Astrocyte (in vitro differentiated cells and primary cell): ENCODE measurements at regions not wholly inside any gene's neighbourhood (a gene's known extent, or its start where the extent isn't known, plus 50 kb on each side); places are given as distances from the start of the nearest gene placed in this dataset.
"Not testable (repeated sequence)": the region's sequence is repeated elsewhere in the genome, so short reads cannot be mapped to it uniquely, and the experiment has no call there.

Experiments used
- DNase-seq: peaks from one replicate; pipeline ENCODE4 v3.0.0-alpha.2; 2010; ENCODE audit warnings: low read depth
- FAIRE-seq: peaks from 2 replicates; lab custom pipeline; 2011; peaks lifted over from hg19 to GRCh38; lab: Jason Lieb, UNC
- H2AFZ ChIP-seq: 2 replicates; pipeline ENCODE4 v1.6.0; 2012; ENCODE audit warnings: low read depth, low read length, inconsistent platforms
- H3K27ac ChIP-seq: 2 replicates; pipeline ENCODE4 v1.5.1; 2011; ENCODE audit warnings: low read depth, low read length, inconsistent platforms
- H3K27me3 ChIP-seq: 2 replicates; pipeline ENCODE4 v1.6.0; 2011; ENCODE audit warnings: low read length, inconsistent platforms; ENCODE audit not compliant: insufficient read depth
- H3K36me3 ChIP-seq: 2 replicates; pipeline ENCODE4 v1.5.1; 2011; ENCODE audit warnings: low read length, inconsistent platforms; ENCODE audit not compliant: insufficient read depth
- H3K4me1 ChIP-seq: 2 replicates; pipeline ENCODE4 v1.5.1; 2011; ENCODE audit warnings: low read length, inconsistent platforms; ENCODE audit not compliant: insufficient read depth
- H3K4me2 ChIP-seq: 2 replicates; pipeline ENCODE4 v1.6.0; 2012; ENCODE audit warnings: low read length, inconsistent platforms
- H3K4me3 ChIP-seq: 2 replicates; pipeline ENCODE4 v1.5.1; 2011; ENCODE audit warnings: low read depth, mild to moderate bottlenecking, low read length, inconsistent platforms; ENCODE audit not compliant: insufficient read depth
- H3K79me2 ChIP-seq: 2 replicates; pipeline ENCODE4 v1.6.0; 2012; ENCODE audit warnings: mild to moderate bottlenecking, low read length, inconsistent platforms; ENCODE audit not compliant: insufficient read depth
- H3K9ac ChIP-seq: 2 replicates; pipeline ENCODE4 v1.6.0; 2012; ENCODE audit warnings: mild to moderate bottlenecking, low read length, inconsistent platforms
- H3K9me3 ChIP-seq: 2 replicates; pipeline ENCODE4 v1.5.1; 2012; ENCODE audit warnings: low read depth, mild to moderate bottlenecking, low read length, inconsistent platforms; ENCODE audit not compliant: insufficient read depth
- H4K20me1 ChIP-seq: 2 replicates; pipeline ENCODE4 v1.6.0; 2012; ENCODE audit warnings: low read length, inconsistent platforms; ENCODE audit not compliant: insufficient read depth
- H3K27ac Mint-ChIP-seq: one replicate; pipeline ENCODE4 v1.8.0; 2021; ENCODE audit warnings: mild to moderate bottlenecking, mixed read lengths; ENCODE audit not compliant: unreplicated experiment
- H3K27me3 Mint-ChIP-seq: one replicate; pipeline ENCODE4 v1.8.0; 2021; ENCODE audit warnings: low read depth, mixed read lengths; ENCODE audit not compliant: unreplicated experiment
- H3K36me3 Mint-ChIP-seq: one replicate; pipeline ENCODE4 v1.8.0; 2021; ENCODE audit warnings: low read depth, mixed read lengths; ENCODE audit not compliant: unreplicated experiment
- H3K4me1 Mint-ChIP-seq: one replicate; pipeline ENCODE4 v1.8.0; 2021; ENCODE audit warnings: low read depth, mixed read lengths; ENCODE audit not compliant: unreplicated experiment
- H3K4me3 Mint-ChIP-seq: one replicate; pipeline ENCODE4 v1.8.0; 2021; ENCODE audit warnings: mild to moderate bottlenecking, moderate library complexity, mixed read lengths; ENCODE audit not compliant: unreplicated experiment
- H3K9me3 Mint-ChIP-seq: one replicate; pipeline ENCODE4 v1.8.0; 2021; ENCODE audit warnings: mild to moderate bottlenecking, mixed read lengths; ENCODE audit not compliant: unreplicated experiment
- CTCF ChIP-seq: IDR thresholded peaks from 2 replicates; pipeline ENCODE4 v1.5.1; 2011; ENCODE audit warnings: low read depth, mild to moderate bottlenecking, inconsistent platforms, low read length, moderate library complexity; ENCODE audit not compliant: insufficient read depth
- EZH2 ChIP-seq: IDR thresholded peaks from 2 replicates; pipeline ENCODE4 v1.6.1; 2012; ENCODE audit warnings: mild to moderate bottlenecking, low read length, inconsistent platforms; ENCODE audit not compliant: insufficient read depth

- Mint-ChIP-seq H3K27me3 (peaks cover 3% of the 10 kb centered on the region), H3K4me3 (no peak overlapping the region), H3K9me3 (peaks cover 15% of the 10 kb centered on the region), H3K27ac (peak overlapping the region; percentile 63), H3K4me1 (peaks cover 12% of the 10 kb centered on the region), H3K36me3 (peaks cover 2% of the 10 kb centered on the region)
- no peak for DNase-seq
- H3K4me2 ChIP-seq = no peak overlapping the region
- no peak overlapping the region for H3K27ac ChIP-seq
- H4K20me1 ChIP-seq = no peaks in the 10 kb centered on the region
- H2AFZ ChIP-seq = no peak overlapping the region
- no peak overlapping the region for H3K9ac ChIP-seq
- no peaks in the 10 kb centered on the region for H3K9me3 ChIP-seq
- no peak overlapping the region for H3K4me3 ChIP-seq
- FAIRE-seq = no peak
- TF ChIP-seq CTCF = no peak
- no peaks in the 10 kb centered on the region for H3K27me3 ChIP-seq
- no peaks in the 10 kb centered on the region for H3K36me3 ChIP-seq
- no peaks in the 10 kb centered on the region for H3K4me1 ChIP-seq
- no peaks in the 10 kb centered on the region for H3K79me2 ChIP-seq
These were observed 201.3 kb downstream of the HSD17B3 start for GRCh38 chr9:96100385-96101300.

- H3K4me2 ChIP-seq, H3K36me3 Mint-ChIP-seq, H4K20me1 ChIP-seq, H3K27ac ChIP-seq, H3K4me1 ChIP-seq, H3K36me3 ChIP-seq, H3K4me3 Mint-ChIP-seq, H3K79me2 ChIP-seq, H3K9ac ChIP-seq, H3K9me3 ChIP-seq, FAIRE-seq, H3K4me1 Mint-ChIP-seq, DNase-seq, H3K9me3 Mint-ChIP-seq, H3K27ac Mint-ChIP-seq, H3K4me3 ChIP-seq, H3K27me3 ChIP-seq, H2AFZ ChIP-seq: not testable (repeated sequence)
- peaks cover 26% of the 10 kb centered on the region for H3K27me3 Mint-ChIP-seq
These were observed 211.3 kb downstream of the HSD17B3 start for GRCh38 chr9:96090630-96091029.

DNA sequence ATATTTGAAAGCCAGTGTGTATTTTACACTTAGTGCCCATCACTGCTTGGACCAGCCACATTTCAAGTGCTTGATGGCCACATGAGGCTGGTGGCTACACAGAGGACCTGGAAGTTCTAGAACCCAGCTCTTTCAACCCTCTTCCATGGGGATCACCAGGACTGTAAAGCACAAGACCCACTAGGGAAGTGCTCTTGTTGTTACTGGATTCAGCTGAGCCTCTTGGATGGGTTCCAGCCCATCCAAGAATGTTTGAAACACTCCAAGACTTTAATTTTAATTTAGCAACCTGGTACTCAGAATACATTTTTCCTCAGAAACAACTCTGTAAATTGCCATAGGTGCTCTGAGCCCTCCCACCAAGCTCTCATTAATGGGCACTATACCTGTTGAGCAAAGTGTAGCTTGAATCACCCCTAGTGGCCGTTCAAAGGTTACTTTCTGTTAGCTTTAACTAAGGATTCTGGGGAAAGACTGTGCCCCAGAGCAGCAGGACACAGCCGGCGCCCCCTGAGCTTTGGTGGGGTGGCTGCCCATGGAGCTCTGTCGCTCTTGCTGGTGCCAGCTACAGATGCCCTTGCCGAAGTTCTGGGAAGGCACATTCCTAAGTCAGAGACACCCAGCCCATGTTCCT is 212.4 kb downstream of the HSD17B3 start:
- no peaks in the 10 kb centered on the region for H3K4me1 ChIP-seq
- H2AFZ ChIP-seq = no peak overlapping the region
- TF ChIP-seq CTCF (no peak), EZH2 (no peak)
- H4K20me1 ChIP-seq = no peaks in the 10 kb centered on the region
- no peak overlapping the region for H3K27ac ChIP-seq
- DNase-seq (no peak), FAIRE-seq (no peak)
- H3K4me3 ChIP-seq = no peak overlapping the region
- no peaks in the 10 kb centered on the region for H3K36me3 ChIP-seq
- no peak overlapping the region for H3K4me3 Mint-ChIP-seq
- no peak overlapping the region for H3K4me2 ChIP-seq
- peaks cover 8% of the 10 kb centered on the region for H3K27me3 ChIP-seq
- H3K27me3 Mint-ChIP-seq = peaks cover 26% of the 10 kb centered on the region
- no peak overlapping the region for H3K9ac ChIP-seq
- H3K4me1 Mint-ChIP-seq = no peaks in the 10 kb centered on the region
- peaks cover 5% of the 10 kb centered on the region for H3K9me3 Mint-ChIP-seq
- H3K9me3 ChIP-seq = no peaks in the 10 kb centered on the region
- H3K27ac Mint-ChIP-seq = no peak overlapping the region
- no peaks in the 10 kb centered on the region for H3K36me3 Mint-ChIP-seq
- H3K79me2 ChIP-seq = no peaks in the 10 kb centered on the region
